ENCODE measurements at regions not wholly inside any gene's neighbourhood (a gene's known extent, or its start where the extent isn't known, plus 50 kb on each side); places are given as distances from the start of the nearest gene placed in this dataset.

- TF ChIP-seq, protein P1, sequence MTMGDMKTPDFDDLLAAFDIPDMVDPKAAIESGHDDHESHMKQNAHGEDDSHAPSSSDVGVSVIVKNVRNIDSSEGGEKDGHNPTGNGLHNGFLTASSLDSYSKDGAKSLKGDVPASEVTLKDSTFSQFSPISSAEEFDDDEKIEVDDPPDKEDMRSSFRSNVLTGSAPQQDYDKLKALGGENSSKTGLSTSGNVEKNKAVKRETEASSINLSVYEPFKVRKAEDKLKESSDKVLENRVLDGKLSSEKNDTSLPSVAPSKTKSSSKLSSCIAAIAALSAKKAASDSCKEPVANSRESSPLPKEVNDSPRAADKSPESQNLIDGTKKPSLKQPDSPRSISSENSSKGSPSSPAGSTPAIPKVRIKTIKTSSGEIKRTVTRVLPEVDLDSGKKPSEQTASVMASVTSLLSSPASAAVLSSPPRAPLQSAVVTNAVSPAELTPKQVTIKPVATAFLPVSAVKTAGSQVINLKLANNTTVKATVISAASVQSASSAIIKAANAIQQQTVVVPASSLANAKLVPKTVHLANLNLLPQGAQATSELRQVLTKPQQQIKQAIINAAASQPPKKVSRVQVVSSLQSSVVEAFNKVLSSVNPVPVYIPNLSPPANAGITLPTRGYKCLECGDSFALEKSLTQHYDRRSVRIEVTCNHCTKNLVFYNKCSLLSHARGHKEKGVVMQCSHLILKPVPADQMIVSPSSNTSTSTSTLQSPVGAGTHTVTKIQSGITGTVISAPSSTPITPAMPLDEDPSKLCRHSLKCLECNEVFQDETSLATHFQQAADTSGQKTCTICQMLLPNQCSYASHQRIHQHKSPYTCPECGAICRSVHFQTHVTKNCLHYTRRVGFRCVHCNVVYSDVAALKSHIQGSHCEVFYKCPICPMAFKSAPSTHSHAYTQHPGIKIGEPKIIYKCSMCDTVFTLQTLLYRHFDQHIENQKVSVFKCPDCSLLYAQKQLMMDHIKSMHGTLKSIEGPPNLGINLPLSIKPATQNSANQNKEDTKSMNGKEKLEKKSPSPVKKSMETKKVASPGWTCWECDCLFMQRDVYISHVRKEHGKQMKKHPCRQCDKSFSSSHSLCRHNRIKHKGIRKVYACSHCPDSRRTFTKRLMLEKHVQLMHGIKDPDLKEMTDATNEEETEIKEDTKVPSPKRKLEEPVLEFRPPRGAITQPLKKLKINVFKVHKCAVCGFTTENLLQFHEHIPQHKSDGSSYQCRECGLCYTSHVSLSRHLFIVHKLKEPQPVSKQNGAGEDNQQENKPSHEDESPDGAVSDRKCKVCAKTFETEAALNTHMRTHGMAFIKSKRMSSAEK (CRISPR knock-in tag; IDR thresholded peaks at IDR 0.05; ENCODE audit: borderline replicate concordance), result no peak
- TF ChIP-seq TCF7 (CRISPR knock-in tag; IDR thresholded peaks at IDR 0.05; ENCODE audit: low read depth) (no peak), USF2 (CRISPR knock-in tag; IDR thresholded peaks at IDR 0.05) (no peak), ESRRA (CRISPR knock-in tag; IDR thresholded peaks at IDR 0.05; ENCODE audit: borderline replicate concordance) (no peak), ZBTB21 (CRISPR knock-in tag; IDR thresholded peaks at IDR 0.05; ENCODE audit: borderline replicate concordance) (no peak), GABPB1 (CRISPR knock-in tag; IDR thresholded peaks at IDR 0.05) (no peak), SMAD3 (CRISPR knock-in tag; IDR thresholded peaks at IDR 0.05; ENCODE audit: borderline replicate concordance) (no peak)
Measured at GRCh38 chr17:77656054-77656453, 302.4 kb upstream of the TNRC6C start (continued).

DNA sequence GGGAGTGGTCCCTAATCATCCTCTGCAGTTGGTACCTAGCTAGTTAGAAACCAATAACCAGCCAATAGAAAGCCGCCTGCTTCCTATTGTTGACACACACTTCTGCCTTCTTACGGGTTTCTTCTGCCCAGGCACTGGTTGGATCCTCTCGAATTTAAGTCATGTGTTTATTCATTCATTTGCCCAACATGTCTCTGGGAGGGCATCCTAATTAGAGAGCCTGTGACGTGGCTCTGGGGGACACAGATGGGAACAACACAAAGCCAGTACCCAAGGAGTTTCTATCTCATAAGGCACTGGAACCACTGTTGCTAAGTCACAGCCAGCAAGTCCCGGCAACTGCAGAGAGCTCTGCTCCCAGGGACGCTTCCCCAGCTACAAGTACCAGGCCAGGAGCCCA, 300.7 kb upstream of the TNRC6C start:
- ATAC-seq (no peak), DNase-seq (ENCODE audit: low spot score) (no peak)
- Mint-ChIP-seq H3K36me3 (peaks cover 10% of the 10 kb centered on the region), H3K9me3 (peaks cover 28% of the 10 kb centered on the region), H3K27ac (no peak overlapping the region), H3K4me1 (peaks cover 16% of the 10 kb centered on the region), H3K4me3 (no peak overlapping the region), H3K27me3 (ENCODE audit: low read depth) (peaks cover 12% of the 10 kb centered on the region)
- ChIA-PET POLR2A (no interaction called here), CTCF (no interaction called here)
- TF ChIP-seq ZNF423 (CRISPR knock-in tag; IDR thresholded peaks at IDR 0.05) (no peak), NFYB (CRISPR knock-in tag; conservative IDR thresholded peaks at IDR 0.05; ENCODE audit: low read depth) (no peak), E2F5 (CRISPR knock-in tag; IDR thresholded peaks at IDR 0.05) (no peak), SOX15 (CRISPR knock-in tag; IDR thresholded peaks at IDR 0.05) (no peak), ELF4 (CRISPR knock-in tag; IDR thresholded peaks at IDR 0.05; ENCODE audit: low read depth) (no peak), TEAD1 (CRISPR knock-in tag; IDR thresholded peaks at IDR 0.05) (no peak), GRHL2 (CRISPR knock-in tag; IDR thresholded peaks at IDR 0.05; ENCODE audit: insufficient replicate concordance, severe bottlenecking) (no peak), CREM (CRISPR knock-in tag; IDR thresholded peaks at IDR 0.05) (no peak), EMX1 (CRISPR knock-in tag; IDR thresholded peaks at IDR 0.05) (no peak), RORB (CRISPR knock-in tag; IDR thresholded peaks at IDR 0.05) (no peak), ERG (CRISPR knock-in tag; IDR thresholded peaks at IDR 0.05) (no peak), ATF6 (CRISPR knock-in tag; IDR thresholded peaks at IDR 0.05) (no peak)

Measured in WTC11 (cell line).